Astrocyte (in vitro differentiated cells and primary cell): ENCODE measurements at regions not wholly inside any gene's neighbourhood (a gene's known extent, or its start where the extent isn't known, plus 50 kb on each side); places are given as distances from the start of the nearest gene placed in this dataset.

Experiments used
- DNase-seq: peaks from one replicate; pipeline ENCODE4 v3.0.0-alpha.2; 2010; ENCODE audit warnings: low read depth
- FAIRE-seq: peaks from 2 replicates; lab custom pipeline; 2011; peaks lifted over from hg19 to GRCh38; lab: Jason Lieb, UNC
- H2AFZ ChIP-seq: 2 replicates; pipeline ENCODE4 v1.6.0; 2012; ENCODE audit warnings: low read depth, low read length, inconsistent platforms
- H3K27ac ChIP-seq: 2 replicates; pipeline ENCODE4 v1.5.1; 2011; ENCODE audit warnings: low read depth, low read length, inconsistent platforms
- H3K27me3 ChIP-seq: 2 replicates; pipeline ENCODE4 v1.6.0; 2011; ENCODE audit warnings: low read length, inconsistent platforms; ENCODE audit not compliant: insufficient read depth
- H3K36me3 ChIP-seq: 2 replicates; pipeline ENCODE4 v1.5.1; 2011; ENCODE audit warnings: low read length, inconsistent platforms; ENCODE audit not compliant: insufficient read depth
- H3K4me1 ChIP-seq: 2 replicates; pipeline ENCODE4 v1.5.1; 2011; ENCODE audit warnings: low read length, inconsistent platforms; ENCODE audit not compliant: insufficient read depth
- H3K4me2 ChIP-seq: 2 replicates; pipeline ENCODE4 v1.6.0; 2012; ENCODE audit warnings: low read length, inconsistent platforms
- H3K4me3 ChIP-seq: 2 replicates; pipeline ENCODE4 v1.5.1; 2011; ENCODE audit warnings: low read depth, mild to moderate bottlenecking, low read length, inconsistent platforms; ENCODE audit not compliant: insufficient read depth
- H3K79me2 ChIP-seq: 2 replicates; pipeline ENCODE4 v1.6.0; 2012; ENCODE audit warnings: mild to moderate bottlenecking, low read length, inconsistent platforms; ENCODE audit not compliant: insufficient read depth
- H3K9ac ChIP-seq: 2 replicates; pipeline ENCODE4 v1.6.0; 2012; ENCODE audit warnings: mild to moderate bottlenecking, low read length, inconsistent platforms
- H3K9me3 ChIP-seq: 2 replicates; pipeline ENCODE4 v1.5.1; 2012; ENCODE audit warnings: low read depth, mild to moderate bottlenecking, low read length, inconsistent platforms; ENCODE audit not compliant: insufficient read depth
- H4K20me1 ChIP-seq: 2 replicates; pipeline ENCODE4 v1.6.0; 2012; ENCODE audit warnings: low read length, inconsistent platforms; ENCODE audit not compliant: insufficient read depth
- H3K27ac Mint-ChIP-seq: one replicate; pipeline ENCODE4 v1.8.0; 2021; ENCODE audit warnings: mild to moderate bottlenecking, mixed read lengths; ENCODE audit not compliant: unreplicated experiment
- H3K27me3 Mint-ChIP-seq: one replicate; pipeline ENCODE4 v1.8.0; 2021; ENCODE audit warnings: low read depth, mixed read lengths; ENCODE audit not compliant: unreplicated experiment
- H3K36me3 Mint-ChIP-seq: one replicate; pipeline ENCODE4 v1.8.0; 2021; ENCODE audit warnings: low read depth, mixed read lengths; ENCODE audit not compliant: unreplicated experiment
- H3K4me1 Mint-ChIP-seq: one replicate; pipeline ENCODE4 v1.8.0; 2021; ENCODE audit warnings: low read depth, mixed read lengths; ENCODE audit not compliant: unreplicated experiment
- H3K4me3 Mint-ChIP-seq: one replicate; pipeline ENCODE4 v1.8.0; 2021; ENCODE audit warnings: mild to moderate bottlenecking, moderate library complexity, mixed read lengths; ENCODE audit not compliant: unreplicated experiment
- H3K9me3 Mint-ChIP-seq: one replicate; pipeline ENCODE4 v1.8.0; 2021; ENCODE audit warnings: mild to moderate bottlenecking, mixed read lengths; ENCODE audit not compliant: unreplicated experiment
- CTCF ChIP-seq: IDR thresholded peaks from 2 replicates; pipeline ENCODE4 v1.5.1; 2011; ENCODE audit warnings: low read depth, mild to moderate bottlenecking, inconsistent platforms, low read length, moderate library complexity; ENCODE audit not compliant: insufficient read depth
- EZH2 ChIP-seq: IDR thresholded peaks from 2 replicates; pipeline ENCODE4 v1.6.1; 2012; ENCODE audit warnings: mild to moderate bottlenecking, low read length, inconsistent platforms; ENCODE audit not compliant: insufficient read depth

GRCh38 chr9:106288689-106289088 lies 574.3 kb upstream of the ZNF462 start:
- Histone ChIP-seq H4K20me1 (no peaks in the 10 kb centered on the region), H3K9me3 (no peaks in the 10 kb centered on the region), H3K4me2 (no peak overlapping the region), H3K27ac (no peak overlapping the region), H3K4me3 (no peak overlapping the region), H3K4me1 (peaks cover 5% of the 10 kb centered on the region), H3K9ac (no peak overlapping the region), H3K27me3 (no peaks in the 10 kb centered on the region), H2AFZ (no peak overlapping the region), H3K79me2 (no peaks in the 10 kb centered on the region), H3K36me3 (no peaks in the 10 kb centered on the region)
- Mint-ChIP-seq H3K4me1 (peaks cover 2% of the 10 kb centered on the region), H3K9me3 (no peaks in the 10 kb centered on the region), H3K4me3 (no peak overlapping the region), H3K27me3 (no peaks in the 10 kb centered on the region), H3K36me3 (no peaks in the 10 kb centered on the region), H3K27ac (no peak overlapping the region)
- DNase-seq (no peak), FAIRE-seq (no peak)
- TF ChIP-seq CTCF (no peak), EZH2 (no peak)

- Histone ChIP-seq H3K4me2 (no peak overlapping the region), H3K79me2 (no peaks in the 10 kb centered on the region), H2AFZ (no peak overlapping the region), H4K20me1 (no peaks in the 10 kb centered on the region), H3K4me1 (peaks cover 5% of the 10 kb centered on the region), H3K9ac (no peak overlapping the region), H3K9me3 (no peaks in the 10 kb centered on the region), H3K4me3 (no peak overlapping the region), H3K36me3 (no peaks in the 10 kb centered on the region), H3K27ac (no peak overlapping the region), H3K27me3 (no peaks in the 10 kb centered on the region)
- no peak for FAIRE-seq
- Mint-ChIP-seq H3K27me3 (no peaks in the 10 kb centered on the region), H3K9me3 (no peaks in the 10 kb centered on the region), H3K4me3 (no peak overlapping the region), H3K4me1 (peaks cover 2% of the 10 kb centered on the region), H3K36me3 (no peaks in the 10 kb centered on the region), H3K27ac (no peak overlapping the region)
- no peak for DNase-seq
- TF ChIP-seq CTCF (no peak), EZH2 (no peak)
Measured at GRCh38 chr9:106291786-106292185, 571.2 kb upstream of the ZNF462 start.

GRCh38 chr9:106296426-106296825 lies 566.5 kb upstream of the ZNF462 start:
- Histone ChIP-seq H4K20me1 (no peaks in the 10 kb centered on the region), H3K4me1 (no peaks in the 10 kb centered on the region), H3K27me3 (no peaks in the 10 kb centered on the region), H3K9me3 (no peaks in the 10 kb centered on the region), H3K4me2 (no peak overlapping the region), H3K36me3 (no peaks in the 10 kb centered on the region), H2AFZ (no peak overlapping the region), H3K9ac (no peak overlapping the region), H3K4me3 (no peak overlapping the region), H3K27ac (no peak overlapping the region), H3K79me2 (no peaks in the 10 kb centered on the region)
- no peak for DNase-seq
- no peak for TF ChIP-seq CTCF
- no peak overlapping the region for H3K27ac Mint-ChIP-seq
- H3K36me3 Mint-ChIP-seq, result no peaks in the 10 kb centered on the region
- H3K4me3 Mint-ChIP-seq, result no peak overlapping the region
- no peaks in the 10 kb centered on the region for H3K27me3 Mint-ChIP-seq
- no peak for FAIRE-seq
- H3K9me3 Mint-ChIP-seq, result no peaks in the 10 kb centered on the region
- no peaks in the 10 kb centered on the region for H3K4me1 Mint-ChIP-seq
